SK-N-SH treated with all-trans-retinoic acid at 6 μM for 48 hours (cell line): ENCODE measurements at regions not wholly inside any gene's neighbourhood (a gene's known extent, or its start where the extent isn't known, plus 50 kb on each side); places are given as distances from the start of the nearest gene placed in this dataset.

Source experiments
- ATAC-seq: fragments of 200-7000 bp; cut with Tn5 transposase; 3 replicates; pipeline ENCODE4 v1.9.1; 2020; ENCODE audit warnings: mild to moderate bottlenecking, moderate library complexity
- BACH2 ChIP-seq: fragments of 250-450 bp; sonication (Bioruptor Pico); IDR thresholded peaks from 2 replicates; pipeline ENCODE4 v1.9.0; 2021; ENCODE audit warnings: mild to moderate bottlenecking, borderline replicate concordance
- ESRRG ChIP-seq: fragments of 250-450 bp; sonication (Bioruptor Pico); IDR thresholded peaks from 2 replicates; pipeline ENCODE4 v1.6.1; 2021; ENCODE audit warnings: mild to moderate bottlenecking
- ISL1 ChIP-seq: fragments of 250-450 bp; sonication (Bioruptor Pico); IDR thresholded peaks from 2 replicates; pipeline ENCODE4 v2.1.2; 2022; ENCODE audit warnings: mild to moderate bottlenecking, moderate library complexity
- OSR1 ChIP-seq: fragments of 250-450 bp; sonication (Bioruptor Pico); IDR thresholded peaks from 2 replicates; pipeline ENCODE4 v1.8.0; 2022; ENCODE audit warnings: moderate library complexity, mild to moderate bottlenecking, inconsistent platforms
- POU6F1 ChIP-seq: fragments of 250-450 bp; sonication (Bioruptor Pico); IDR thresholded peaks from 2 replicates; pipeline ENCODE4 v1.8.0; 2021; ENCODE audit warnings: low read depth, mild to moderate bottlenecking, moderate library complexity, borderline replicate concordance
- PPARA ChIP-seq: fragments of 250-450 bp; sonication (Bioruptor Pico); IDR thresholded peaks from 2 replicates; pipeline ENCODE4 v1.5.0; 2020; ENCODE audit warnings: mild to moderate bottlenecking, borderline replicate concordance
- RARB ChIP-seq: fragments of 250-450 bp; sonication (Bioruptor Pico); IDR thresholded peaks from 2 replicates; pipeline ENCODE4 v1.8.0; 2021; ENCODE audit warnings: mild to moderate bottlenecking, moderate library complexity
- SNAI2 ChIP-seq: fragments of 250-450 bp; sonication (Bioruptor Pico); IDR thresholded peaks from 2 replicates; pipeline ENCODE4 v1.5.0; 2020; ENCODE audit warnings: mild to moderate bottlenecking, moderate library complexity
- TCF4 ChIP-seq: fragments of 250-450 bp; sonication (Bioruptor Pico); IDR thresholded peaks from 2 replicates; pipeline ENCODE4 v1.8.0; 2021; ENCODE audit warnings: mild to moderate bottlenecking, moderate library complexity, borderline replicate concordance
- TOX ChIP-seq: fragments of 250-450 bp; sonication (Bioruptor Pico); IDR thresholded peaks from 2 replicates; pipeline ENCODE4 v1.8.0; 2021; ENCODE audit warnings: mild to moderate bottlenecking, moderate library complexity, borderline replicate concordance
- TSHZ2 ChIP-seq: fragments of 250-450 bp; sonication (Bioruptor Pico); IDR thresholded peaks from 2 replicates; pipeline ENCODE4 v1.5.0; 2020; ENCODE audit warnings: mild to moderate bottlenecking, moderate library complexity
- ZFP3 ChIP-seq: fragments of 250-450 bp; sonication (Bioruptor Pico); IDR thresholded peaks from 2 replicates; pipeline ENCODE4 v1.5.0; 2020; ENCODE audit warnings: mild to moderate bottlenecking, moderate library complexity
- ZFP30 ChIP-seq: fragments of 450-650 bp; formaldehyde crosslinking; IDR thresholded peaks from 2 replicates; pipeline ENCODE4 v1.5.0; 2022; ENCODE audit warnings: mild to moderate bottlenecking, moderate library complexity
- ZNF70 ChIP-seq: fragments of 450-650 bp; formaldehyde crosslinking; IDR thresholded peaks from 2 replicates; pipeline ENCODE4 v1.5.0; 2020; ENCODE audit warnings: mild to moderate bottlenecking, moderate library complexity
- TF ChIP-seq, protein P1 (sequence below): fragments of 250-450 bp; sonication (Bioruptor Pico); IDR thresholded peaks from 2 replicates; pipeline ENCODE4 v1.5.1; 2020; ENCODE audit warnings: low read depth, mild to moderate bottlenecking, moderate library complexity
- TF ChIP-seq, protein P2 (sequence below): fragments of 250-450 bp; sonication (Bioruptor Pico); IDR thresholded peaks from 2 replicates; pipeline ENCODE4 v1.8.0; 2020; ENCODE audit warnings: mild to moderate bottlenecking, moderate library complexity, borderline replicate concordance

DNA sequence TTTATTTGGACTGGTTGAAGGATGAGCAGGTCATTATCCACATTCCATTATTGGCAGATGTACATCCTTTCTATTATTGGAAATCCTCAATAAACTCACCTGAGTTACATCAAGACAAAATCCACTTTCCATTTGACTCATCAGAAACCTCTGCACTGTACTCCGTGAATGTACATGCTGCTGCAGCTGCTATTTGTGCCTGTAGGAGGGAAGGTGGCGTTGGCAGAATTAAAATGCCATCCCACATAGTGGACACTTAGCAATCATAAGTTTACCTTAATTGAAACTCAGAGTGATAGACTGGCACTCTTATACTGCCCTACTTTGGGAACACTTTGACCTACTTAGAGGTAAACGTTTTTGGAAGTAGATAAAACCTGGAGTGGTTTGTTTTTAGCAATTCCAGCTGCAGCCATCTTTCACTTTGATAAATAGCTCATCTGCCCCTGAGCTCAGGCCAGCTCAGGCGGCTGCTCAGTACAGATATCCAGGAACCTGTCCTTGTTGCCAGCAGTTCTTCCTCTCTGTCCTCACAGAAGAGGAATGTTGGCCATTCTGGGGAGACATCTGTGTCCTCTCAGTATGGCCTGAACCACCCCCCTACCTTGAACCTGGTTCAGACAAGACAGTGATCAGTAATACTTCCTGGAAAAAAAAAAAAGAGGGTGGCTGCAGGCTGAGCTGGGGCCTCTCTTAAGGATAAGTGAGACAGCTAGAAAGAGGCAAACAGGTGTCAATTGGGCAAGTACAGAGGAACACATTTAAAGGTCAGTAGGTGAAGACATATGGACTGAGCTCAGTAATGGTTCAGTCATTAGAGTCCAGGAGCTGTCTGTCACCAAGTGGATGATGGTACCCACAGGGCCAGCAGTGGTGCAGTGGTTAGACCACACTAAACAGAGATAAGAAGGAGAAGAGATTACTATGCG is 153.4 kb upstream of the UMPS start:
- no peak for ATAC-seq
- TF ChIP-seq ESRRG (CRISPR knock-in tag) = no peak
- TF ChIP-seq POU6F1 = no peak
- TF ChIP-seq TCF4 = no peak
- TF ChIP-seq ZNF70 = no peak
- TF ChIP-seq OSR1 = no peak
- TF ChIP-seq PPARA (CRISPR knock-in tag) = no peak
- TF ChIP-seq, protein P1, sequence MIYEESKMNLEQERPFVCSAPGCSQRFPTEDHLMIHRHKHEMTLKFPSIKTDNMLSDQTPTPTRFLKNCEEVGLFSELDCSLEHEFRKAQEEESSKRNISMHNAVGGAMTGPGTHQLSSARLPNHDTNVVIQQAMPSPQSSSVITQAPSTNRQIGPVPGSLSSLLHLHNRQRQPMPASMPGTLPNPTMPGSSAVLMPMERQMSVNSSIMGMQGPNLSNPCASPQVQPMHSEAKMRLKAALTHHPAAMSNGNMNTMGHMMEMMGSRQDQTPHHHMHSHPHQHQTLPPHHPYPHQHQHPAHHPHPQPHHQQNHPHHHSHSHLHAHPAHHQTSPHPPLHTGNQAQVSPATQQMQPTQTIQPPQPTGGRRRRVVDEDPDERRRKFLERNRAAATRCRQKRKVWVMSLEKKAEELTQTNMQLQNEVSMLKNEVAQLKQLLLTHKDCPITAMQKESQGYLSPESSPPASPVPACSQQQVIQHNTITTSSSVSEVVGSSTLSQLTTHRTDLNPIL (CRISPR knock-in tag) = no peak

DNA sequence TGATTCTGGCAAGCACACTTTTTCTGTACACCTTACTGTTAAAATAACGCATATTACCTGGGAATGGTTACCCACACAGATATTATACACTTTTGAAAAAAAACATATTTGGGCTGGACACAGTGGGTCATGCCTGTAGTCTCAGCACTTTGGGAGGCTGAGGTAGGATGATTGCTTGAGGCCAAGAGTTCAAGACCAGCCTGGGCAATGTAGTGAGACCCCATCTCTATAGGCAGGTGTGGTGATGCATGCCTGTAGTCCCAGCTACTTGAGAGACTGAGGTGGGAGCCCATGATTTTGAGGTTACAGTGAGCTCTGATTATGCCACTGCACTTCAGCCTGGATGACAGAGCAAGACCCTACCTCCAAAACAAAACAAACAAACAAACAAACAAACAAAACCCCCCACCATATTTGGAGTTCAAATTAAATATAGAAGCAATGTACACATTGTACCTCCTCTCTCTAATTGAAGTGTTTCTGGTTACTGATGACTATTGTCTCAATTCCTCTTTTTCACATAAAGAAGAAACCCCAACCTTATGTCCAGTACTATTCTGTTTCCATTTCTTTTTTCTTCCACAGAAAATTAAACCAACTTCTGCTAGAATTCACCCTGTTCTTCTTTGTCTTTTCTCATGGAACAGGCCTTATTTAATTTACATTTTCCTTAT is 152.6 kb upstream of the UMPS start:
- ATAC-seq = no peak
- TF ChIP-seq ZFP3 (no peak), RARB (CRISPR knock-in tag) (no peak), BACH2 (CRISPR knock-in tag) (no peak), ESRRG (CRISPR knock-in tag) (no peak), ISL1 (CRISPR knock-in tag) (no peak), SNAI2 (CRISPR knock-in tag) (no peak), ZFP30 (no peak), POU6F1 (no peak)
- TF ChIP-seq, protein P2, sequence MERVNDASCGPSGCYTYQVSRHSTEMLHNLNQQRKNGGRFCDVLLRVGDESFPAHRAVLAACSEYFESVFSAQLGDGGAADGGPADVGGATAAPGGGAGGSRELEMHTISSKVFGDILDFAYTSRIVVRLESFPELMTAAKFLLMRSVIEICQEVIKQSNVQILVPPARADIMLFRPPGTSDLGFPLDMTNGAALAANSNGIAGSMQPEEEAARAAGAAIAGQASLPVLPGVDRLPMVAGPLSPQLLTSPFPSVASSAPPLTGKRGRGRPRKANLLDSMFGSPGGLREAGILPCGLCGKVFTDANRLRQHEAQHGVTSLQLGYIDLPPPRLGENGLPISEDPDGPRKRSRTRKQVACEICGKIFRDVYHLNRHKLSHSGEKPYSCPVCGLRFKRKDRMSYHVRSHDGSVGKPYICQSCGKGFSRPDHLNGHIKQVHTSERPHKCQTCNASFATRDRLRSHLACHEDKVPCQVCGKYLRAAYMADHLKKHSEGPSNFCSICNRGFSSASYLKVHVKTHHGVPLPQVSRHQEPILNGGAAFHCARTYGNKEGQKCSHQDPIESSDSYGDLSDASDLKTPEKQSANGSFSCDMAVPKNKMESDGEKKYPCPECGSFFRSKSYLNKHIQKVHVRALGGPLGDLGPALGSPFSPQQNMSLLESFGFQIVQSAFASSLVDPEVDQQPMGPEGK = no peak

DNA sequence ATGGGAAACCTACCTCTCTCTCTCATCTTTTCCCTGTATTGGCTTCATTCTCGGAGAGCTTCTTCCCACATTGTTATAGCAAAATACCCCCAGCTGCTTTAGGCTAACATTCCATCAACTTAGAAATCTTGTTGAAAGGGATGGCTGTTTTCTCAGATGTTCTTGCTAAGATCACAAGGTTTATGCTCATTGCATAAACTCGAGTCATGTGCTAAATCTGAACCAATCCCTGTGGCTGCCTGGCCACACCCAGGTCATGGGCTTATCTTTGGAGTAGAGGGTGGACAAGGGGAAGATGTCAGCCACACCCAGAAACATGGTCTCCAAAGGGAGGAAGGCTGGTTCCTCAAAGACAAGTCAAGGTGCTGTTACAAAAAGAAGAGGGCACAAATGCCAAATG is 150.6 kb upstream of the UMPS start:
- no peak for ATAC-seq
- no peak for TF ChIP-seq TCF4
- no peak for TF ChIP-seq POU6F1
- no peak for TF ChIP-seq ZNF70
- no peak for TF ChIP-seq TSHZ2
- TF ChIP-seq, protein P2 = no peak
- no peak for TF ChIP-seq ZFP30
- no peak for TF ChIP-seq BACH2 (CRISPR knock-in tag)
- no peak for TF ChIP-seq TOX (CRISPR knock-in tag)
- TF ChIP-seq OSR1 = no peak
- TF ChIP-seq, all 23 proteins: peak for 0
